ENCODE measurements at regions not wholly inside any gene's neighbourhood (a gene's known extent, or its start where the extent isn't known, plus 50 kb on each side); places are given as distances from the start of the nearest gene placed in this dataset.

- H3K4me2 ChIP-seq (ENCODE audit: low read length) = no peak overlapping the region
- BruUV-seq (replicated peaks) = no TSS peak
- DNase-seq (ENCODE audit: low read depth, low spot score) = no peak
- H3K36me3 ChIP-seq (ENCODE audit: control insufficient read depth in 1 of 2, insufficient read depth in 2 of 2, low read length in 2 of 2) = no peaks in the 10 kb centered on the region
- H3K27ac ChIP-seq (ENCODE audit: low read depth, low read length) = no peak overlapping the region
- ChIA-PET CTCF (no interaction called here), RAD21 (ENCODE audit: low non-redundant PET in 1 of 2, low total read pairs in 2 of 2, uncharacterized antibody in 2 of 2, unreplicated experiment in 2 of 2) (no interaction called here), POLR2A (no interaction called here)
- no peak for ATAC-seq
- H4K20me1 ChIP-seq (ENCODE audit: insufficient read depth) = no peaks in the 10 kb centered on the region
- no peaks in the 10 kb centered on the region for H3K4me1 ChIP-seq (ENCODE audit: control insufficient read depth in 1 of 2, insufficient read depth in 2 of 2, low read length in 2 of 2)
- intact Hi-C loops (cut with micrococcal nuclease) = no loop called here
- H2AFZ ChIP-seq (ENCODE audit: low read depth, low read length, poor library complexity, severe bottlenecking) = no peak overlapping the region
- no peak overlapping the region for H3K4me3 ChIP-seq (replicated peaks in 1 of 2; ENCODE audit: low read depth in 1 of 2, low read length in 2 of 2)
- H3K79me2 ChIP-seq (ENCODE audit: insufficient read depth, low read length) = no peaks in the 10 kb centered on the region
- no peak for TF ChIP-seq ZFX (IDR thresholded peaks at IDR 0.05)
- no peak for TF ChIP-seq RAD21 (IDR thresholded peaks at IDR 0.05; ENCODE audit: low read depth)
- TF ChIP-seq POLR2A (IDR thresholded peaks at IDR 0.05; ENCODE audit: borderline replicate concordance, extremely low read depth, insufficient read depth, insufficient read length) = no peak
- no peak for TF ChIP-seq CTCF (IDR thresholded peaks at IDR 0.05 in 2 of 3, conservative IDR thresholded peaks at IDR 0.05 in 1 of 3; ENCODE audit: borderline replicate concordance in 1 of 3, insufficient read depth in 1 of 3, low read depth in 2 of 3, low read length in 2 of 3)
- no peak for TF ChIP-seq ELF1 (IDR thresholded peaks at IDR 0.05; ENCODE audit: borderline replicate concordance, low read depth)
- no peak for TF ChIP-seq CBX3 (IDR thresholded peaks at IDR 0.05; ENCODE audit: low read depth)
- no peak for TF ChIP-seq SIN3A (IDR thresholded peaks at IDR 0.05; ENCODE audit: low read depth)
- TF ChIP-seq ZNF274 (IDR thresholded peaks at IDR 0.05; ENCODE audit: low read depth, low read length) = no peak
- no peaks in the 10 kb centered on the region for H3K27me3 ChIP-seq (ENCODE audit: insufficient read depth, low read length)
- H3K9ac ChIP-seq (ENCODE audit: low read length) = no peak overlapping the region
- no peaks in the 10 kb centered on the region for H3K9me3 ChIP-seq (ENCODE audit: control insufficient read depth in 1 of 2, insufficient read depth in 1 of 2, low read depth in 1 of 2, low read length in 2 of 2)
- H3K9me2 ChIP-seq (ENCODE audit: insufficient read depth) = no peaks in the 10 kb centered on the region
These were observed 56.1 kb downstream of the GPR85 start for GRCh38 chr7:113030489-113030888.

- ChIA-PET POLR2A (no interaction called here), CTCF (no interaction called here), RAD21 (ENCODE audit: low non-redundant PET in 1 of 2, low total read pairs in 2 of 2, uncharacterized antibody in 2 of 2, unreplicated experiment in 2 of 2) (interaction anchor here in 1 of 2 experiments (0.7 kb wide), 1 partner anchor 309 kb away, joined by 3 read pairs; no protein-coding TSS in a partner anchor)
- Histone ChIP-seq H3K36me3 (ENCODE audit: control insufficient read depth in 1 of 2, insufficient read depth in 2 of 2, low read length in 2 of 2) (no peaks in the 10 kb centered on the region), H3K4me3 (replicated peaks in 1 of 2; ENCODE audit: low read depth in 1 of 2, low read length in 2 of 2) (no peak overlapping the region), H3K9ac (ENCODE audit: low read length) (no peak overlapping the region), H3K4me2 (ENCODE audit: low read length) (no peak overlapping the region), H4K20me1 (ENCODE audit: insufficient read depth) (no peaks in the 10 kb centered on the region), H3K27ac (ENCODE audit: low read depth, low read length) (no peak overlapping the region), H3K79me2 (ENCODE audit: insufficient read depth, low read length) (no peaks in the 10 kb centered on the region), H3K9me2 (ENCODE audit: insufficient read depth) (no peaks in the 10 kb centered on the region), H3K27me3 (ENCODE audit: insufficient read depth, low read length) (no peaks in the 10 kb centered on the region), H3K9me3 (ENCODE audit: control insufficient read depth in 1 of 2, insufficient read depth in 1 of 2, low read depth in 1 of 2, low read length in 2 of 2) (0 out of 4 replicates have a peak, but pooled peaks cover 0 to 3% of the 10 kb centered on the region in 2 experiments), H3K4me1 (ENCODE audit: control insufficient read depth in 1 of 2, insufficient read depth in 2 of 2, low read length in 2 of 2) (no peaks in the 10 kb centered on the region), H2AFZ (ENCODE audit: low read depth, low read length, poor library complexity, severe bottlenecking) (no peak overlapping the region)
- no peak for DNase-seq (ENCODE audit: low read depth, low spot score)
- TF ChIP-seq REST (IDR thresholded peaks at IDR 0.05; ENCODE audit: low read depth) = no peak
- TF ChIP-seq EZH2 (IDR thresholded peaks at IDR 0.05) = no peak
- no peak for TF ChIP-seq ZBTB33 (IDR thresholded peaks at IDR 0.05; ENCODE audit: extremely low read depth, insufficient replicate concordance, low read length)
- TF ChIP-seq ZFX (IDR thresholded peaks at IDR 0.05) = no peak
- TF ChIP-seq CBX3 (IDR thresholded peaks at IDR 0.05; ENCODE audit: low read depth) = no peak
- no peak for TF ChIP-seq JUND (IDR thresholded peaks at IDR 0.05)
- BruUV-seq (replicated peaks) = no TSS peak
- intact Hi-C loops (cut with micrococcal nuclease) = no loop called here
- no peak for ATAC-seq
These were observed 59.7 kb downstream of the GPR85 start for GRCh38 chr7:113026941-113027340.
